22Rv1 (cell line): ENCODE measurements at regions not wholly inside any gene's neighbourhood (a gene's known extent, or its start where the extent isn't known, plus 50 kb on each side); places are given as distances from the start of the nearest gene placed in this dataset.

Experiments used
- H3K27ac ChIP-seq: fragments of 450-650 bp; 2 replicates; pipeline ENCODE4 v1.5.1; 2017
- CTCF ChIP-seq: fragments of 450-650 bp; IDR thresholded peaks from 2 replicates; pipeline ENCODE4 v1.5.1; 2017; ENCODE audit warnings: mild to moderate bottlenecking
- ZFX ChIP-seq: fragments of 450-650 bp; IDR thresholded peaks from 2 replicates; pipeline ENCODE4 v1.6.1; 2017; ENCODE audit warnings: antibody characterized with exemption, borderline replicate concordance

- TF ChIP-seq ZFX (no peak), CTCF (no peak)
- H3K27ac ChIP-seq, result no peak overlapping the region
These were observed 58.8 kb upstream of the HAAO start for GRCh38 chr2:42851186-42851585.

GRCh38 chr2:42850016-42850805 is 57.8 kb upstream of the HAAO start:
- TF ChIP-seq CTCF (no peak), ZFX (no peak)

GRCh38 chr2:42849311-42849710 is 56.9 kb upstream of the HAAO start:
- TF ChIP-seq CTCF (no peak), ZFX (no peak)
- no peak overlapping the region for H3K27ac ChIP-seq

More at GRCh38 chr2:42850016-42850805, 57.8 kb upstream of the HAAO start:
- H3K27ac ChIP-seq, result no peak overlapping the region

GRCh38 chr2:42848726-42849290 is 56.4 kb upstream of the HAAO start:
- H3K27ac ChIP-seq, result no peak overlapping the region
- no peak for TF ChIP-seq ZFX
- TF ChIP-seq CTCF, result no peak

- H3K27ac ChIP-seq, result no peak overlapping the region
- TF ChIP-seq CTCF, result no peak
- TF ChIP-seq ZFX, result no peak
These were observed 55.9 kb upstream of the HAAO start for GRCh38 chr2:42848265-42848664.

- H3K27ac ChIP-seq, result no peak overlapping the region
- TF ChIP-seq ZFX (no peak), CTCF (no peak)
These were observed 55.3 kb upstream of the HAAO start for GRCh38 chr2:42847596-42848151.
